Astrocyte of the cerebellum (primary cell): ENCODE measurements at regions not wholly inside any gene's neighbourhood (a gene's known extent, or its start where the extent isn't known, plus 50 kb on each side); places are given as distances from the start of the nearest gene placed in this dataset.

Experiments used
- DNase-seq: peaks from one replicate; pipeline ENCODE4 v3.0.0-alpha.2; 2011; ENCODE audit warnings: low read depth
- H3K4me3 ChIP-seq: 2 replicates; pipeline ENCODE4 v1.5.1; 2011; ENCODE audit warnings: mild to moderate bottlenecking, low read depth, low read length, moderate library complexity
- in situ Hi-C: cut with HindIII; loops from 2 replicates; pipeline ENCODE4 v1.10.0; 2017; ENCODE audit warnings: low sequenced_read_pairs
- TF ChIP-seq, protein P1 (sequence below): IDR thresholded peaks from 2 replicates; pipeline ENCODE4 v1.5.1; 2012; ENCODE audit warnings: low read length, low read depth, moderate library complexity, mild to moderate bottlenecking; ENCODE audit errors: missing control alignments

GRCh38 chr12:77362509-77363210, 297.3 kb upstream of the E2F7 start:
- in situ Hi-C loops = no loop called here
- TF ChIP-seq, protein P1, sequence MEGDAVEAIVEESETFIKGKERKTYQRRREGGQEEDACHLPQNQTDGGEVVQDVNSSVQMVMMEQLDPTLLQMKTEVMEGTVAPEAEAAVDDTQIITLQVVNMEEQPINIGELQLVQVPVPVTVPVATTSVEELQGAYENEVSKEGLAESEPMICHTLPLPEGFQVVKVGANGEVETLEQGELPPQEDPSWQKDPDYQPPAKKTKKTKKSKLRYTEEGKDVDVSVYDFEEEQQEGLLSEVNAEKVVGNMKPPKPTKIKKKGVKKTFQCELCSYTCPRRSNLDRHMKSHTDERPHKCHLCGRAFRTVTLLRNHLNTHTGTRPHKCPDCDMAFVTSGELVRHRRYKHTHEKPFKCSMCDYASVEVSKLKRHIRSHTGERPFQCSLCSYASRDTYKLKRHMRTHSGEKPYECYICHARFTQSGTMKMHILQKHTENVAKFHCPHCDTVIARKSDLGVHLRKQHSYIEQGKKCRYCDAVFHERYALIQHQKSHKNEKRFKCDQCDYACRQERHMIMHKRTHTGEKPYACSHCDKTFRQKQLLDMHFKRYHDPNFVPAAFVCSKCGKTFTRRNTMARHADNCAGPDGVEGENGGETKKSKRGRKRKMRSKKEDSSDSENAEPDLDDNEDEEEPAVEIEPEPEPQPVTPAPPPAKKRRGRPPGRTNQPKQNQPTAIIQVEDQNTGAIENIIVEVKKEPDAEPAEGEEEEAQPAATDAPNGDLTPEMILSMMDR = no peak
- H3K4me3 ChIP-seq = no peak overlapping the region
- DNase-seq = no peak

DNA sequence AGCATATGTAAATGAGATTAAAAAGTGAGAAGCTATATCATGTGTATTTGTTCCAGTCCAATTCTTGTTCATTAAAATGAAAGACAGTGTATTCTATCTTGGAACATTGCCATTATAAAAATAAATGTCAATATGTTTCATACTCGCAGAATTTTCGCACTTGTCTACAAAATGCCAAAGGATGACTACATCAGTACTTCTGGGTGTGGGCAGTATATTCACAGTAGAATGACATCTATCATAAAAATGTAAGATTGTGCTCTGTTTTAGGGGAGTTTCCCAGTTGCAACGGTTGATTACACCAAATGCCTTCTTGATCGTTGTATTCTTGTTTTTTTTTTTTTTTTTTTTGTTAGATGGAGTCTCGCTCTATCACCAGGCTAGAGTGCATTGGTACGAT, 292.3 kb upstream of the E2F7 start:
- in situ Hi-C loops = no loop called here
- no peak for DNase-seq

GRCh38 chr12:77354766-77355362, 289.5 kb upstream of the E2F7 start:
- DNase-seq = no peak
- H3K4me3 ChIP-seq = no peak overlapping the region
- in situ Hi-C loops = no loop called here
- TF ChIP-seq, protein P1 = no peak

More for the DNA sequence above, 292.3 kb upstream of the E2F7 start:
- TF ChIP-seq, protein P1 = no peak
- H3K4me3 ChIP-seq = no peak overlapping the region

GRCh38 chr12:77352946-77353345, 287.6 kb upstream of the E2F7 start:
- in situ Hi-C loops = no loop called here

GRCh38 chr12:77351860-77352259, 286.5 kb upstream of the E2F7 start:
- TF ChIP-seq, protein P1 = no peak
- in situ Hi-C loops = no loop called here
- no peak overlapping the region for H3K4me3 ChIP-seq
- no peak for DNase-seq

More at GRCh38 chr12:77352946-77353345, 287.6 kb upstream of the E2F7 start:
- H3K4me3 ChIP-seq = no peak overlapping the region
- no peak for DNase-seq
- TF ChIP-seq, protein P1 = no peak

DNA sequence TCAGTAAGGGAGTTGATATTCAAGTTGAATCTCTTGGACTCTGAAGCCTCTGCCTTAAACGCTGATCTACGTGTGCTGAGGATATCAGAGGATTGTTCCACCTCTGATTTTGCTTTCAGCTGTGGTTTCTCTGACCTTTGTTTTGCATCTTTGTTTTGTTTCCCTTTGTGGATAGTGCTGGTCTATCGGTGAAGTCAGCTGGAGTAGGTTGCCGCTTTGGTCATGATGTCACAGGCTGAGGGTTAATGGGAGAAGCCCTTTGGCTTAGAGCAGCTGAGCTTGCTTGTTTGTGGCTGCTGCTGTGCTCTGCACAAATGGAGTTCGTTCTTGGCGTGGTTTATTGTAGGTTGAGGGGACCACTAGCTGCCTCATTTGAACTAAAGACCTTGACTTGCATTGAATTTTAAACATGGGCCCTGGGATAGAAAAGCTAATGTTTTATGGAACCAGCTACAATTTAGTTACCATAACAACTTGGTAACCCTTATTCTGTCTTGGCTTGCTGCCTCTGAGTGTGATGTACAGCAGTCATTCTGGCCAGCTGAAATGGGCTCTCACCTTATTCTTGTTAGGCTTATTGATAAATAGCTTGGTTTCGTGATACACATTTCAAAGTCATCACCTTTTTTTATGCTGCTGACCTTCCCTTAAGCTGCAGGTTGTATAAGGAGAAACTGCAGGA, 284.5 kb upstream of the E2F7 start:
- TF ChIP-seq, protein P1 = no peak
- in situ Hi-C loops = no loop called here
- no peak for DNase-seq
- H3K4me3 ChIP-seq = no peak overlapping the region
